Endothelial cell of umbilical vein (primary cell): ENCODE measurements at regions not wholly inside any gene's neighbourhood (a gene's known extent, or its start where the extent isn't known, plus 50 kb on each side); places are given as distances from the start of the nearest gene placed in this dataset.

Source experiments
- CTCF ChIP-seq, 2 donors: IDR thresholded peaks; 1 replicate in 1 of 2; 2 replicates in 1 of 2; pipeline ENCODE4 v1.5.1; 2011; ENCODE audit warnings: low read length in 2 of 2, mild to moderate bottlenecking in 2 of 2, moderate library complexity in 2 of 2, control low read depth in 1 of 2, inconsistent platforms in 1 of 2, low read depth in 1 of 2; ENCODE audit not compliant: insufficient read depth in 1 of 2; ENCODE audit errors: extremely low read depth in 1 of 2
- EZH2 ChIP-seq: IDR thresholded peaks from 2 replicates; pipeline ENCODE4 v1.6.1; 2012; ENCODE audit warnings: borderline replicate concordance, low read depth, mild to moderate bottlenecking, moderate library complexity, low read length, inconsistent platforms; ENCODE audit not compliant: severe bottlenecking
- MAX ChIP-seq: IDR thresholded peaks from 2 replicates; pipeline ENCODE4 v1.6.1; 2011; ENCODE audit not compliant: insufficient read depth, insufficient read length
- POLR2AphosphoS5 ChIP-seq: IDR thresholded peaks from 2 replicates; pipeline ENCODE4 v1.6.1; 2012; ENCODE audit warnings: low read depth, mild to moderate bottlenecking, control low read depth, low read length, moderate library complexity; ENCODE audit not compliant: insufficient read depth

GRCh38 chr10:55740110-55740509 lies 620.9 kb downstream of the ZWINT start:
- TF ChIP-seq CTCF (IDR thresholded peaks at IDR 0.05; ENCODE audit: extremely low read depth in 1 of 2, insufficient read depth in 1 of 2, low read depth in 1 of 2, low read length in 2 of 2) (no peak), EZH2 (no peak), MAX (no peak), POLR2AphosphoS5 (no peak)
